AG04450 (cell line): ENCODE measurements at regions not wholly inside any gene's neighbourhood (a gene's known extent, or its start where the extent isn't known, plus 50 kb on each side); places are given as distances from the start of the nearest gene placed in this dataset.
A peak's percentile ranks its signal among the peaks of the same experiment; 100 is the strongest.

ENCODE experiments used
- CTCF ChIA-PET: fragments of 300-600, 350-600 bp; formaldehyde crosslinking; extraction: SDS; loops from one replicate; lab custom pipeline; 2022; ENCODE audit warnings: antibody characterized with exemption, inconsistent platforms; lab: Charles Lee
- POLR2A ChIA-PET: fragments of 350-600 bp; formaldehyde crosslinking; extraction: SDS; loops from one replicate; lab custom pipeline; 2021; ENCODE audit warnings: antibody characterized with exemption, inconsistent platforms; lab: Yijun Ruan, JAX
- DNase-seq: peaks from one replicate; pipeline ENCODE4 v3.0.0-alpha.2; 2011; ENCODE audit warnings: low read depth, low spot score
- H3K27ac ChIP-seq: one replicate; pipeline ENCODE4 v1.5.1; 2012; ENCODE audit warnings: low read depth, low read length, control low read depth
- H3K27me3 ChIP-seq: one replicate; pipeline ENCODE4 v1.6.0; 2012; ENCODE audit warnings: low read length; ENCODE audit not compliant: control insufficient read depth, insufficient read depth
- H3K4me3 ChIP-seq: 2 replicates; pipeline ENCODE4 v1.5.1; 2011; ENCODE audit warnings: mild to moderate bottlenecking, low read depth, low read length, control low read depth
- H3K9me3 ChIP-seq: 2 replicates; pipeline ENCODE4 v1.5.1; 2012; ENCODE audit warnings: low read length; ENCODE audit not compliant: control insufficient read depth, insufficient read depth
- CTCF ChIP-seq: IDR thresholded peaks from 2 replicates; pipeline ENCODE4 v1.5.1; 2011; ENCODE audit warnings: low read depth, low read length, control low read depth, inconsistent platforms

DNA sequence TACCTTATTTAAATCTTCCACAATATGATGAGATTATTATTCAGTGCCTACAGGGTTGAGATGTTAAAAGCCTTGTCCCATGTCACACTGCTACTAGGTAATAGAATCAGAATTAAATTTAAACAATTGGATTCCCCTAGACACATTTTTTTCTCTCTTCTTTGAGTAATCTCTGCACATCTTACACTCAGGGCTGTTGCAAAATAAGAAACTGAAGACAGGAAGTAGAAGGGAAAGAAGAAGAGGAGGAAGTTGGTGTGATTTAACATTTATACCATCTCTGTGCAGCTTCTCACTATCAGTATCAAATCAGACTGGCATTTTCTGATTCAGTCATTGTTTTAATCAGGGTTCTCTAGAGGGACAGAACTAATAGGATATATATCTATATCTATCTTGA, 677.6 kb downstream of the IRS1 start:
- Histone ChIP-seq H3K27me3 (no peaks in the 10 kb centered on the region), H3K4me3 (no peak overlapping the region), H3K27ac (no peak overlapping the region), H3K9me3 (no peaks in the 10 kb centered on the region)
- ChIA-PET CTCF (no interaction called here), POLR2A (no interaction called here)
- TF ChIP-seq CTCF = no peak
- DNase-seq = no peak

DNA sequence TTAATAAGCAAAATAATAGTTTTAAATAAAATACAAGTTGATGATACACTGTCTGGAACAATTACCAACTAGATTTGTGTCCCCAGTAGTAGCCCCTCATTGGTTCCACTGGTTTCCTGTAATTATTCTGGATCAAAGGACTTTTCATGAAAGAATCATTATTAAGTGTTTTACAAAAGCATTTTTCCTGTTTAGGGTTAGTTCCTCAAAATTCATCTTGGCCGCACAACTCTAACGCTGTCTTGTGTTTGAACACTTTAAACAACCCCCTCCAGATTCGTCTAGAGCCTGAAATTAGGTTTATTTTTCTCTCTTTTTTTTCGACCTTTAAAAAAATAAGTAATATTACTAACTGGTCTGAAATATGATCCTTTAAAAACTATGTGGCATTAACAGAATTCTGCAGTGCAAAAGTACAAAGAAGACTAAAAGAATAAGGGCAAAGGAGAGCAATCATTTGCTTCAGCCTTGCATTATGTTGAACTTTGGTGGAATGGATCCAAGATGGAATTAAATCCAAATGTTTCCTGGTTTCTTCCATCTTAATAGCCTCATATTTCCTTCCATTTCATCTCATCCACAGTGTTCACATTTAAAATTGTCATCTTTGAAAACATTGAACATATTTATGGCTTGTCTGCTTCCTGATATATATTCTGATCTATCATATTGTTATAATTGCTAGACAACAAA, 678.4 kb downstream of the IRS1 start:
- POLR2A ChIA-PET = no interaction called here
- H3K4me3 ChIP-seq = no peak overlapping the region
- H3K27me3 ChIP-seq = no peaks in the 10 kb centered on the region
- TF ChIP-seq CTCF = no peak
- H3K9me3 ChIP-seq = no peaks in the 10 kb centered on the region
- CTCF ChIA-PET = no interaction called here
- DNase-seq = no peak
- H3K27ac ChIP-seq = no peak overlapping the region

- peak; percentile 68 for DNase-seq
- Histone ChIP-seq H3K27me3 (no peaks in the 10 kb centered on the region), H3K27ac (peak overlapping the region; percentile 78), H3K9me3 (no peaks in the 10 kb centered on the region), H3K4me3 (peak overlapping the region; percentile 33)
- TF ChIP-seq CTCF = no peak
- CTCF ChIA-PET = interaction anchor here (1.1 to 1.3 kb wide), 3 partner anchors 230 to 449 kb away, joined by 3 read pairs; no protein-coding TSS in a partner anchor
- POLR2A ChIA-PET = interaction anchor here (0.6 to 2.8 kb wide), 8 partner anchors 39 to 679 kb away, joined by 3 to 22 read pairs (median 6); no protein-coding TSS in a partner anchor
Observed at GRCh38 chr2:226118471-226119429, 680.9 kb downstream of the IRS1 start.

GRCh38 chr2:226117510-226118065, 682.0 kb downstream of the IRS1 start:
- ChIA-PET POLR2A (interaction anchor here (0.6 to 2.8 kb wide), 7 partner anchors 38 to 433 kb away, joined by 3 to 22 read pairs (median 4); no protein-coding TSS in a partner anchor), CTCF (interaction anchor here (0.5 to 1.3 kb wide), 3 partner anchors 227 to 677 kb away, joined by 3 read pairs; no protein-coding TSS in a partner anchor)
- Histone ChIP-seq H3K27me3 (no peaks in the 10 kb centered on the region), H3K4me3 (no peak overlapping the region), H3K9me3 (no peaks in the 10 kb centered on the region), H3K27ac (no peak overlapping the region)
- peak; percentile 26 for DNase-seq
- TF ChIP-seq CTCF = no peak
